IPS-18c (cell line): ENCODE measurements at regions not wholly inside any gene's neighbourhood (a gene's known extent, or its start where the extent isn't known, plus 50 kb on each side); places are given as distances from the start of the nearest gene placed in this dataset.
"Not testable (repeated sequence)": the region's sequence is repeated elsewhere in the genome, so short reads cannot be mapped to it uniquely, and the experiment has no call there.

ENCODE experiments used
- H3K4me3 ChIP-seq: 2 replicates; pipeline ENCODE4 v1.7.0; 2013; ENCODE audit warnings: low read depth, mild to moderate bottlenecking, low read length, moderate library complexity; ENCODE audit not compliant: insufficient read depth
- H3K9me3 ChIP-seq: one replicate; pipeline ENCODE4 v1.6.1; 2013; ENCODE audit warnings: mild to moderate bottlenecking, low read length, moderate library complexity; ENCODE audit not compliant: control insufficient read depth, insufficient read depth

DNA sequence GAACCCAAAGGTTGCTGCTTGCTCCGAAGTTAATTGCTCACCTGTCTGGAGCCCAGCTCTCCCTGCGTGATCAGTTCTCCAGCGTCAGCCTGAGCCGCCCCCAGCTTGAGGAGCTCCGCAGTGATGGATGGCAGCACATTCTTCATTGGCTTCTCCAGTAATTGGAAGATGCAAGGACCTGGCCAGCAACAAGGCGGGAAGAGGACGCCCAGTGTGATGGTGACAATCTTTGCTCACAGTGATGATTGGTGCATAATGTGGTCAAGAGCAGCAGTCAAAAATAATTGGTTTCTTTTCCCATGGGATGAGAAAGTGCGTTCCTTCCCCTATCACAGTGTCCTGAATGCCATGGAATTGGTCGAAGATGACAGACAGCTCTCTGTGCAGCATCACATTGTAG, 102.4 kb upstream of the SPDYE9 start:
- not testable (repeated sequence) for H3K4me3 ChIP-seq, H3K9me3 ChIP-seq

DNA sequence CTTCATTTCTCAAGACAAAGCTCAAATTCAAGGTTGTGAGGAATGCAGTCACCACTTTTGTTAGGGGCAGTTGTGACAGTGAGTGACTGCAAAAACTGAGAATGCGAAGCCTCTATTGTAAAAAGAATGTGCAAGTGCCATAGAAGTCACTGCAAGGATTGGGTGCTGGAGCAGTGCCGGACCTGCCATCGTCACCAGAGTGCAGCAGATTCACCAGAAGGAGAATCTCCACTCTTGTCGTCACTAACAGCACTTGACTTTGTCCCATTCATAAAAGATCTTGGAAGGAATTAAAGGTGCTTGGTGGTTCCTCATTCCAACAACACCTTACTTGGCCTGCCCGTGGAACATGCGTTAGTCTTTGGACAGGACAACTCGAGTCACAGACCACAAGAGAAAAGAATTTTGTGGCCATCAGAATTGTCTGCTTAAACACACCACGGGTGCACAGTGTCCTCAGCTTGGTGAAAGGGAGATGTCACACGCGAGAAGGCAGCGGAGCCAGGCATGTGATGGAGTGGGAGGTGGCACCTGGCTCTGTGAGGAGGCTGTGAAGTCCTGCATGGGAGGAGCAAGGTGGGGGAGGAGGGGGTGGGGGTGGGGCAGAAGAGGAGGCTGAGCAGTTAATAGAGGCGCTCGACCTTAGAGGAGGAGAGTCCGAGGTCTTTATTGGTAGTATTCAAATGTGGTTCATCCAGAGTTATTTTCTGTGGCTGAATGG, 100.9 kb upstream of the SPDYE9 start:
- H3K4me3 ChIP-seq, H3K9me3 ChIP-seq: not testable (repeated sequence)

DNA sequence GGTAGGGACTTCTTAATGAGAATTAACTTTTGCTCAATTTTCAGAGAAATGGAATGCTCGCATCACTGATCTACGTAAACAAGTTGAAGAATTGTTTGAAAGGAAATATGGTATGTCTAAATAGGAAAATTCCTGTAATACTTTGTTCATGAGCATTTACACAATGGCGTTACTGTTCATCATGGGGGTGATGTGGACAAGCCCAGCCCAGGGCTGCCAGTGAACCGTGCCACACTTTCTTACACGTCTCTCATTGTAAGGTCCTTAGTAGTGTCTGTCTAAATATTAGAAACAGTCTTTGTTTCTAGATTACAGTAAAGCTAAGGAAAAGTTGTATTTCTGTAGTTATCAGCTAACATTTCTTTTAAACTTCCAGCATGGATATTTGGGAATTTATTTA, 91.0 kb upstream of the SPDYE9 start:
- not testable (repeated sequence) for H3K9me3 ChIP-seq

DNA sequence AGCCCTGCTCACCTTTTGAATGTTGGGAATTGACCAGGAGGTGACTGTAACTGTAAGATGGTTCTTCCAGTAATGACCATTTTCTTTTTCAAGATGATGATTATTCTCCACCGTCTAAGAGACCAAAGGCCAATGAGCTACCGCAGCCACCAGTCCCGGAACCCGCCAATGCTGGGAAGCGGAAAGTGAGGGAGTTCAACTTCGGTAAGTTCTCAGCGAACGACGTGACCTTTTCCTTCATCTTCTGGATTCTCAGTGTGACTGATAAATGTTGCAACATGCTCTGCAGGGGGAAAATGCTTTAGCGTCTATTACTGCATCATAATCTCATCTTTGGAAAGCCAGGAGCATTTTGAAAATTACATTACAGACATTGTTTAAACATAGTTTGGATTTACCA, 89.5 kb upstream of the SPDYE9 start:
- H3K9me3 ChIP-seq, result not testable (repeated sequence)

More for the DNA sequence above, 91.0 kb upstream of the SPDYE9 start:
- not testable (repeated sequence) for H3K4me3 ChIP-seq

DNA sequence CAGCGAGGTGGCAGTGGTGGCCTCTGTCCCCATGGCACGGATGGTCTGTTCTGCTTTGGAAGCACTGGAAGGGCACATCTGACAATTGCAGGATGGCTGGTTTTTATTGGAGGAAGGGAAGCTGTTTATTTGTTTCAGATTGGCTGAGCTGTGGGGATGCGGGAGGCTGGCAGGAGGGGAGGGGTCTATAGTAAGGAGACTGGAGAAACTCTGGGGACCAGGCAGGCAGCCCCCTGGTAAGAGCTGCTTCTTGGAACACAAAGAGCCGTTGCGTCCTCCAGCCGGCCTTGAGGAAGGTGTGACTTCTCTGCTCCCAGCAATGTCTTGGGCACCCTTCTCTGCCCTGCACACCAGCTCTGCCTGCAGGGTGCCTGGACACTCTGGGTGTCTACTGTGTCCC, 85.1 kb upstream of the SPDYE9 start:
- not testable (repeated sequence) for H3K4me3 ChIP-seq, H3K9me3 ChIP-seq

More for the DNA sequence above, 89.5 kb upstream of the SPDYE9 start:
- H3K4me3 ChIP-seq, result not testable (repeated sequence)

DNA sequence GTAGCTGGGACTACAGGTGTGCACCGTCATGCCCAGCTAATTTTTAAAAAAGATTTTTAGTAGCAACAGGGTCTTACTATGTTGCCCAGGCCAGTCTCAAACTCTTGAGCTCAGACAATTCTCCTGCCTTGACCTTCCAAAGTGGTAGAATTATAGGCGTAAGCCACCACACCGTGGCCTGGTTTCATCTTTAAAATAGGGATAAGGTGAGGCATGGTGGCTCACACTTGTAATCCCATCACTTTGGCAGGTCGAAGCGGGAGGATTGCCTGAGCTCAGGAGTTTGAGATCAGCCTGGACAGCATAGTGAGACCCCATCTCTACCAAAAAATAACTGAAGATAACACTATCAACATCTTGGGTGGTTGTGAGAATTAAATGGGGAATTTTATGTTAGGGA, 84.6 kb upstream of the SPDYE9 start:
- not testable (repeated sequence) for H3K4me3 ChIP-seq, H3K9me3 ChIP-seq

DNA sequence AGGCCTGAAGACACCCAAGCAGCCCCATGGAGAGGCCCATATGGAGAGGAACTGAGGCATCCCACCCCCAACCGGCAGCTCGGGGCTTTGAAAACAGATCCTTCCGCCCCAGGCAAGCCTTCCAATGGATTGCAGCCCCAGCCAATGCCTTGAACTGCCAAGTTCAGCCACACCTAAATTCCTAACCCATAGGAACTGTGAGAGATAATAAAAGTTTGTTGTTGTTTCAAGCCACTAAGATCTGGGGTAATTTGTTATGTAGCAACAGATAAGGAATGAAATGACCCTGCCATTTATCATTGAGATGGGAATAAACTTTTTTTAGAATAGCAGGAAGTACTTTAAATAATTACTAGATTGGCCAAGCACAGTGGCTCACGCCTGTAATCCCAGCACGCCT, 80.3 kb upstream of the SPDYE9 start:
- not testable (repeated sequence) for H3K4me3 ChIP-seq, H3K9me3 ChIP-seq

GRCh38 chr7:73162680-73163079, 76.8 kb upstream of the SPDYE9 start:
- H3K4me3 ChIP-seq, H3K9me3 ChIP-seq: not testable (repeated sequence)

DNA sequence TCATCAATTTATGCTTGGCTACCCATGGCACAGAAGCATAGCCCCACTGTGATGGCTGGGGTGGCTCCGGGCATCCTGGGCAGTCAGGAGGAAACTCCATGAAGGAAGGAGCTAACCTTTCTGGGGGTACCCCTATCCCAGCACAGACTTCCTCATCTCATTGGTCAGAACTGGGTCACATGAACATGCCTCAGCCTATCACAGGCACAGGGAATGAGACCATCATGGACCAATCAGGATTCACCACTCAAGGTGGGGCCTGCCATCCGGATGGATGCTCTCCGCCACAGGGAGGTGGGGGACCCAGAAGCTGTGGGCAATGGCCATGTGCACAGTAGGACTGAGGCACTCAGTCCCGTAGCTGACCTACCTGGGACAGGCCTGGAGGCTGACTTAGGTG, 75.9 kb upstream of the SPDYE9 start:
- not testable (repeated sequence) for H3K4me3 ChIP-seq

DNA sequence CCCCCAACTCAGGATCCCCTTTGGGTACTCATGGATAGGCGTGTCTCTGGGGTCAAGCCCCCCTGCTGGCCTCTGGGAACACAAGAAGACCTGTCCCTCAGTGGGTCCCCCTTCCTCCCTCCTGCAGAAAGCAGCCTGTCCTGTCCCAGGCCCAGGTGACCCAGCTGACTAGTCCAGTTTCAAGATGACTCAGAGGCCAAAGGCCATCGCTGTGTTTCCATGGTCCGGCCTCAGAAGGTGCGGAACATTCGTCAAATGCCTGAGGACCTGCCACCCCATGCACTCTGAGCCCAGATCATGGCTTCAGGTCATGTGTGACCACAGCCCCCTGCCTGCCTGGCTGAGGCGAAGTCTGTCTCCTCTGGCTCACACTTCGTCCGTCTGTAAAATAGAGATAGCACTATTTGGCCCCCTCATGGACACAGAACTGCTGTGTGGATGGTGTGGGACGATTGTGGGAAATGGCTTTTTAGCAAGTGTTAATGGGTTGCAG, 71.4 kb upstream of the SPDYE9 start:
- H3K9me3 ChIP-seq, H3K4me3 ChIP-seq: not testable (repeated sequence)

More for the DNA sequence above, 75.9 kb upstream of the SPDYE9 start:
- not testable (repeated sequence) for H3K9me3 ChIP-seq

GRCh38 chr7:73156510-73157168, 70.8 kb upstream of the SPDYE9 start:
- H3K9me3 ChIP-seq, H3K4me3 ChIP-seq: not testable (repeated sequence)

GRCh38 chr7:73154586-73155038, 68.8 kb upstream of the SPDYE9 start:
- H3K9me3 ChIP-seq, result not testable (repeated sequence)

DNA sequence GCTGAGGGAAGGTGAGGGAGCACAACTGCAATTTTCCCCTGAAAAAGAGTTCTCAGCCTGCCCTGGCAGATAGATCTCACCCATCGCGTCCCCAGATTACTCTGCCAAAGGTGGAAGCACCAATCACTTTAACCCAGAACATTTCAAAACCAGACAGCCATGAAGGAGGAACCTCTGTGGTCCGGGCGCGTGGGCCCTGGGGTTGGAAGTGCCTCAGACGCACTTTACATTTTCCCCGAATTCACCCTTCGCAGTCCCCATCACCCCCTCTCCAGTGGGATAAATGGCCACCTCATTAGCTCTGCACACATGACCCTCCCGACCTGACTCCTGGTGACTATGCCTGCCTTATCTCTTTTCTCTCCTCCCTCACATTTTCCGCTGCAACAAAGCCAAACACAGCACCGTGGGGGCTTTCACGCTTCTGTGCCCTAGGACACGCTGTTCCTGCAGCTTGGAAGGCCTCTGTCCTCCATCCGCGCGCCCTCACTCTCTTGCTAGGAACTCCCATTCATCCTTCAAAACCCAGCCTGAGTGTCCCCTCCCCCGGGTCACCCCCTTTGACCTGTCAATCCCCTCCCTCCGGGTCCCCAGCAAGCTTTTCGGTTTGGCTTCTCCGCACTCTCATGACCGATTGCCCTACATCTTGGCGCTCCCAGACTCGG, 68.2 kb upstream of the SPDYE9 start:
- not testable (repeated sequence) for H3K9me3 ChIP-seq
- peak overlapping the region; percentile 24; the same call in 1 of the 2 replicates for H3K4me3 ChIP-seq

More at GRCh38 chr7:73154586-73155038, 68.8 kb upstream of the SPDYE9 start:
- not testable (repeated sequence) for H3K4me3 ChIP-seq

- H3K4me3 ChIP-seq, H3K9me3 ChIP-seq: not testable (repeated sequence)
These were observed 62.7 kb upstream of the SPDYE9 start for GRCh38 chr7:73148570-73148969.

DNA sequence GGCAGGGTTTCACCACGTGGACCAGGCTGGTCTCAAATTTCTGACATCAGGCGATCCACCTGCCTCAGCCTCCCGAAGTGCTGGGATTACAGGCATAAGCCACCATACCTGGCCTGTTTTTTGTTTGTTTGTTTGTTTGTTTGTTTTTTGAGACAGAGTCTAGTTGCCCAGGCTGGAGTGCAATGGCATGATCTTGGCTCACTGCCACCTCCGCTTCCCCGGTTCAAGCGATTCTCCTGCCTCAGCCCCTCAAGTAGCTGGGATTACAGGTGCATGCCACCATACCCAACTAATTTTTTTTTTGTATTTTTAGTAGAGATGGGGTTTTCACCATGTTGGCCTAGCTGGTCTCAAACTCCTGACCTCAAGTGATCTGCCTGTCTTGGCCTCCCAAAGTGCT, 61.8 kb upstream of the SPDYE9 start:
- H3K4me3 ChIP-seq, H3K9me3 ChIP-seq: not testable (repeated sequence)

GRCh38 chr7:73143993-73144392, 58.2 kb upstream of the SPDYE9 start:
- H3K4me3 ChIP-seq, H3K9me3 ChIP-seq: not testable (repeated sequence)

- not testable (repeated sequence) for H3K9me3 ChIP-seq, H3K4me3 ChIP-seq
These were observed 52.1 kb upstream of the SPDYE9 start for GRCh38 chr7:73137922-73138321.
